ENCODE measurements at regions not wholly inside any gene's neighbourhood (a gene's known extent, or its start where the extent isn't known, plus 50 kb on each side); places are given as distances from the start of the nearest gene placed in this dataset.
"Not testable (repeated sequence)": the region's sequence is repeated elsewhere in the genome, so short reads cannot be mapped to it uniquely, and the experiment has no call there.

- DNase-seq = no peak
Measured at GRCh38 chr2:101609433-101609832, 88.1 kb upstream of the MAP4K4 start.

DNA sequence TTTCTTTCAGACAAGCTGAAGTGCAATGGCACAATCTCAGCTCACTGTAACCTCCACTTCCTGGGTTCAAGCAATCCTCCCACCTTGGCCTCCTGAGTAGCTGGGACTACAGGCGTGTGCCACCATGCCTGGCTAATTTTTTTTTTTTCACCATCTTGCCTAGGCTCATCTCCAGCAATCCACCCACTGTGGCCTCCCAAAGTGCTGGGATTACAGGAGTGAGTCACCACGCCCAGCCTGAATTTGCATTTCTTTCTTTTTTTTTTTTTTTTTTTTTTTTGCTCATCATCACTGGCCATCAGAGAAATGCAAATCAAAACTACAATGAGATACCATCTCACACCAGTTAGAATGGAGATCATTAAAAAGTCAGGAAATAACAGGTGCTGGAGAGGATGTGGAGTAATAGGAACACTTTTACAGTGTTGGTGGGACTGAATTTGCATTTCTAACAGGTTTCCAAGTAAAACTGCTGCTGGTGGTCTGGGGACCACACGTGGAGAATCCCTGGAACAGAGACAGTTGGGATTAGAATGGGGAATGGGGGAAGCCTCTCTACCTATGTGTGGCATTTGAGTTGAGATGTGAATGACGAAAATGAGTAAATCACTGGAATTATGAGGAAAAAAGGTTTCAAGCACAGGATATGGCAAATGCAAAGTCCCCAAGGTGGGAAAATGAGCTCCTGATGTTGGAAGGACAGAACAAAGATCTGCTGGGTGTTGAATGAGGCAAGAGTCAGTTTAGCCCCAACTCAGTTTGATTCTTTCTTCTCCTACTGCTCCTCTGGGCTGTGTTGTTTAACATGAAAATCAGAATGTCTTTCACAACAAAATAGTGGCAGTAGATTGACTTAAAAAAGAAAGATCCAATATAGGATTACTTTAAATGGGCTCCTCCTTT lies 88.8 kb upstream of the MAP4K4 start:
- DNase-seq = no peak

GRCh38 chr2:101597347-101597944 lies 100.1 kb upstream of the MAP4K4 start:
- no peak for DNase-seq

DNA sequence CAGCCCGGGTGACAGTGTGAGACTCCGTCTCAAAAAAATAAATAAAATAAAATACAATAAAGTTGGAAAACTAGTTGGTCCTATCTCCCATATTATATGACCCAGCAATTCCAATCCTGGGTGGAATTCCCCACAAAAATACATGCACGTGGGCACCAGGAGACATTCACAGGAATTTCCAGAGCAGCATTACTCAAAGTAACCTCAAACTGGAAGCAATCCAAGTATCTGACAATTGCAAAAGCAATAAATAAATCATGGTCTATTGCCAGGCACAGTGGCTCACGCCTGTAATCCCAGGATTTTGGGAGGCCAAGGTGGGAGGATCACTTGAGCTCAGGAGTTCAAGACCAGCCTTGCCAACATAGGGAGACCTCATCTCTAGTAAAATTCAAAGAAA lies 101.2 kb upstream of the MAP4K4 start:
- no peak for DNase-seq

DNA sequence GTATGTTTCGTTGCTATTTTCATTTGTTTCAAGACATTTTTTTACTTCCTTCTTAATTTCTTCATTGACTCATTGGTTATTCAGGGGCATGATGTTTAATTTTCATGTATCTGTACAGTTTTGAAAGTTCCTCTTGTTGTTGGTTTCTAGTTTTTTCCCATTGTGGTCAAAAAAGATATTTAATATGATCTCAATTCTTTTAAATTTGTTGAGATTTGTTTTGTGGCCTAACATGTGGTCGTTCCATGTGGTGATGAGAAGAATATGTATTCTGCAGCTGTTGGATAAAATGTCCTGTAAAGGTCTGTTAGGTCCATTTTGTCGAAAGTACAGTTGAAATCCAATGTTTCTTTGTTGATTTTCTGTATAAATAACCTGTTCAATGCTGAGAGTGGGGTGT lies 110.3 kb upstream of the MAP4K4 start:
- DNase-seq = no peak

DNA sequence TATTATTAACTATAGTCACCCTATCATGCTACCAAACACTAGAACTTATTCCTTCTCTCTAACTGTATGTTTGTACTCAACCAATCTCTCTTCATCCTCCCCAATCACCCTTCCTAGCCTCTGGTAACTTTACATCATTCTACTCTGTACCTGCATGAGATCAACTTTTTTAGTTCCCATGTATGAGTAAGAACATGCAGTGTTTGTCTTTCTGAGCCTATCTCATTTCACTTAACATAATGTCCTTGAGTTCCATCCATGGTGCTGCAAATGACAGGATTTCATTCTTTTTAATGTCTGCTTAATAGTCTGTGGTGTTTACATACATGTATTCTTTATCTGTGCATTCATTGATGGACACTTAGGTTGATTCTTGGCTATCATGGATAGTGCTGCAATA lies 108.9 kb upstream of the RFX8 start:
- DNase-seq = no peak

GRCh38 chr2:101581675-101582299 lies 106.9 kb upstream of the RFX8 start:
- no peak for DNase-seq

GRCh38 chr2:101580528-101580927 lies 105.6 kb upstream of the RFX8 start:
- DNase-seq = no peak

DNA sequence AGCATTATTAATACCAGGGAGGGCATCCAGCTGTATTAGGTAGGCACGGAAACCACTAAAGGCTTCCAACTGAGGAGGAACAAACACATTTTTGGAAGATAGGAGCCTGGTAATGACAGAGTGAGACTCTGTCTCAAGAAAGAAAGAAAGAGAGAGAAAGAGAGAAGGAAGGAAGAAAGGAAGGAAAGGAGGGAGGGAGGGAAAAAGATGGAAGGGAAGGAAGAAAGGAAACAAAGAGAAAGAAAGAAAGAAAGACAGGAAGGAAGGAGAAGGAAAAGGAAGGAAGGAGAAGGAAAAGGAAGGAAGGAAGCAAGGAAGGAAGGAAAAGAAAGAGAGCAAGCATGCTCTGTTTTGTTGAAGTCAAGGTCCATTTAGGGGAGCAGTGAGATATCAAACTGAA lies 103.8 kb upstream of the RFX8 start:
- DNase-seq = no peak

DNA sequence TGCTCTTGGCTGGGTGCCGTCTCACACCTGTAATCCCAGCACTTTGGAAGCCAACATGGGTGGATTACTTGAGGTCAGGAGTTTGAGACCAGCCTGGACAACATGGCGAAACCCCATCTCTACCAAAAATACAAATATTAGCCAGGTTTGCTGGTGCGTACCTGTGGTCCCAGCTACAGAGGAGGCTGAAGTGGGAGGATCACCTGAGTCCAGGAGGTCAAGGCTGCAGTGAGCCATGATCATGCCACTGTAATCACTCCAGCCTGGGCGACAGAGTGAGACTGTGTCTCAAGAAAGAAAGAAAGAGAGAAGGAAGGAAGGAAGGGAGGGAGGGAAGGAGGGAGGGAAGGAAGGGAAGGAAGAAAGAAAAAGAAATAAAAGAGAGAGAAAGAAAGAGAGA lies 103.2 kb upstream of the RFX8 start:
- not testable (repeated sequence) for DNase-seq

- no peak for DNase-seq
Measured at GRCh38 chr2:101577173-101577572, 102.3 kb upstream of the RFX8 start.

DNA sequence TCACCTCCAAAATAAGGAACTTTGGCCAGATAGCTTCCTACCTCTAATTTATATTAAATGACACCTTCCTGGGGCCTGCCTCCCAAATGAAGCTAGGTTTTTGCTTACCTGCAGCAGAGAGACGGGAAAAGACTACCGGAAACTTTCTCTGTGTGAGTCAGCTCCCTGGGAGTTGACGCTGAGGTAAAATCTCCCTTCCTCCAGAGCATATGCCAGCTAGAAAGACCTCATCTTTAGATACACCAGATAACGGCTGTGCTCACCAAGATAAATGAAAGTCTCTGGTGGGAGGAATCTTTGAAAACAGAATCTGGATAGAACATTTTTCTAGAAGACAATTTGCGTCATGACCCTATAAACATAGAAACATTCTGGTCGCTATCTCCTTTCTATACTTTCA lies 99.7 kb upstream of the RFX8 start:
- no peak for DNase-seq

DNA sequence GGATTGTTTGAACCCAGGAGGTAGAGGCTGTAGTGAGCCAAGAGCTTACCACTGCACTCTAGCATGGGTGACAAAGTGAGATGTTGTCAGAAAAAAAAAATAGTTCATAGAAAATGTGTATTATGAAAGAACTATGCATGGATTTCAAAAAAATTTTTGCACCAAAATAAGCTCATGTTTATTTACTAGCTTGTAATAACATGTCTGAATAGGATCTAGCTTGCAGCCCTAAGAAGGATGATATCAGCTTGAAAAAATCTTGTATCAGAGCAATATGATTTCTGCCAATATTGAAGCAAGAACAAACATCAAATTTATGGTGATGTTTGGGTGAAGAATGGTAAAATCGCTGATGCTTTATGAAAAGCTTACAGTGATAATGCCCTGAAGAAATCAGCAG lies 97.0 kb upstream of the RFX8 start:
- DNase-seq = no peak

- no peak for DNase-seq
Measured at GRCh38 chr2:101569886-101570520, 95.1 kb upstream of the RFX8 start.

GRCh38 chr2:101568969-101569368 lies 94.1 kb upstream of the RFX8 start:
- DNase-seq = no peak

DNA sequence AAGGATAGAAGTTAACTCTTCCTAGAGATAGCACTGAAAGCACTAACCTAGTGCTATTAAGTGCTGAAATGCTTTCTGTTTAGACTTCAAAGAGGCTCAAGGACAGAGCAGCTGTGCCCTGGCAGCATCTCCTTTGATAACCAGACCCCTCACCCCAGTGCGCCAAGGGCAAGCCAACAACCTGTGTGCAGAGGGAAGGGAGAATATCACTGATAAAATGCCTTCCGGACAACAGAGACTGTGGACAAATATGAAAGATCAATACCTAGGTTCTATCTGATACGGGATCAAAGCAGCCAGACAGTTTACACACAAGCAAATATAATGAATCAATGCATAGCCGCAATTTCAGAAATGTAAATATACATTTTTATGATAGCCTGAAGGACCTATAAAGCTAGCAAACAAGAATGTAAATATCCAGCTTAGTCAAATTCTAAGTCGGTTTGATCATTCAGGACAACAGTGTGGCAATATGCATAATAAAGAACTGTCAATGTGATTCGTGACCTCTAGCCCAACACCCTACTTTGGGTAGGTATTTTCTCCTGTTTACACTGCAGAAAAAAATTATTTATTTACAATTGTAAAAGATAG lies 91.8 kb upstream of the RFX8 start:
- no peak for DNase-seq

DNA sequence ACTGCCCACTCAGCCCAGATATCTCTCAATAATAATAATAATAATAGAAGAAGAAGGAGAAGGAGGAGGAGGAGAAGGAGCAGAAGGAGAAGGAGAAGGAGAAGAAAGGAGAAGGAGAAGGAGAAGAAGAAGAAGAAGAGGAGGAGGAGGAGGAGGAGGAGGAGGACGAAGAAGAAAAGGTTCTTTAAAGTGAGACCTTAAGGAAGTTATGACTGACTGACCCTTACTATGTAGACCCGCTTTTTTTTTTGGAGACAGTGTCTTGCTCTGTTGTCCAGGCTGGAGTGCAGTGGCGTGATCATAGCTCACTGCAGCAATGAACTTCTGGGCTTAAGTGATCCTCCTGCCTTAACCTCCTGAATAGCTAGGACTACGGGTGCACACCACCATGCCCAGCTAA lies 88.9 kb upstream of the RFX8 start:
- DNase-seq = no peak

GRCh38 chr2:101560780-101561315 lies 85.9 kb upstream of the RFX8 start:
- no peak for DNase-seq

DNA sequence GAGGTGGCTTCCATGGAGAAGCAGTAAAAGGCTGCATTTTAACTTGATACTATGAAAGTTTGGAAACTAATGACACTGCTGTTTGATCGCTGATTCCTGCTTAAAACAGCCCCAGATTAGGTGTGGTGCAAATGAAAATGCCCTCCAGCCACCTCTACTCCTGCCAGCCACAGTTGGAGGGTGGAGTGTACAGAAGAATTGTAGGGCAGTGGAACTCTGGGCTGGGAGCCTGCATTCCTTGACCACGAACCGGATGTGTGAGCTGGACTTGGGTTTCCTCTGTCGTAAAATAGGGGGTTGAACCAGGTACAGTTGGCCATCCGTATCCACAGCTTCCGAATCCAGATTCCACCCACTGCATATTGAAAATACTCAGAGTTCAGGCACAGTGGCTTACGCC lies 84.6 kb upstream of the RFX8 start:
- DNase-seq = no peak

GRCh38 chr2:101558740-101559525 lies 84.0 kb upstream of the RFX8 start:
- no peak for DNase-seq

DNA sequence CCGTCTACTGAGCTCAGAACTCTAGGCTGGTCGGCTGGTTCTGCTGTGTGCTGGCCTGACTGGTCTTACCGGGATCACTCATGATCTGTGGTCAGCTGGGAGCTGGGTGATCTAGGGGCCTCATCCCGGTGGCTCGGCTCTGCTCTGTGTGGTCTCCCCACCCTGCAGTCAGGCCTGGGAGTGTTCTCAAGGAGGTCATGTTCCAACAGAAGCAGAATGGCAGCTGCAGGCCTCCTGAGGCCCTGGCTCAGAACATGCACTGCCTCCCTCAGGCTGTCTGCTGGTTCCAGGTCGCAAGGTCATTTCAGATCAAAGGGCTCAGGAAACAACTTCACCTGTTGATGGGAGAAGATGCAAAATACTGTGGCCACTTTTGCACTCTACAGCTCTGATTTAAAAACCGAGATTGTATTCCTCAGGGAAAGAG lies 81.1 kb upstream of the RFX8 start:
- no peak for DNase-seq

GRCh38 chr2:101551336-101551888 lies 76.5 kb upstream of the RFX8 start:
- no peak for DNase-seq
